22Rv1 (cell line): ENCODE measurements at regions not wholly inside any gene's neighbourhood (a gene's known extent, or its start where the extent isn't known, plus 50 kb on each side); places are given as distances from the start of the nearest gene placed in this dataset.

ENCODE experiments used
- H3K27ac ChIP-seq: fragments of 450-650 bp; 2 replicates; pipeline ENCODE4 v1.5.1; 2017
- ZFX ChIP-seq: fragments of 450-650 bp; IDR thresholded peaks from 2 replicates; pipeline ENCODE4 v1.6.1; 2017; ENCODE audit warnings: antibody characterized with exemption, borderline replicate concordance
- TF ChIP-seq, protein P1 (sequence below): fragments of 450-650 bp; IDR thresholded peaks from 2 replicates; pipeline ENCODE4 v1.5.1; 2017; ENCODE audit warnings: mild to moderate bottlenecking

- no peak overlapping the region for H3K27ac ChIP-seq
- TF ChIP-seq, protein P1, sequence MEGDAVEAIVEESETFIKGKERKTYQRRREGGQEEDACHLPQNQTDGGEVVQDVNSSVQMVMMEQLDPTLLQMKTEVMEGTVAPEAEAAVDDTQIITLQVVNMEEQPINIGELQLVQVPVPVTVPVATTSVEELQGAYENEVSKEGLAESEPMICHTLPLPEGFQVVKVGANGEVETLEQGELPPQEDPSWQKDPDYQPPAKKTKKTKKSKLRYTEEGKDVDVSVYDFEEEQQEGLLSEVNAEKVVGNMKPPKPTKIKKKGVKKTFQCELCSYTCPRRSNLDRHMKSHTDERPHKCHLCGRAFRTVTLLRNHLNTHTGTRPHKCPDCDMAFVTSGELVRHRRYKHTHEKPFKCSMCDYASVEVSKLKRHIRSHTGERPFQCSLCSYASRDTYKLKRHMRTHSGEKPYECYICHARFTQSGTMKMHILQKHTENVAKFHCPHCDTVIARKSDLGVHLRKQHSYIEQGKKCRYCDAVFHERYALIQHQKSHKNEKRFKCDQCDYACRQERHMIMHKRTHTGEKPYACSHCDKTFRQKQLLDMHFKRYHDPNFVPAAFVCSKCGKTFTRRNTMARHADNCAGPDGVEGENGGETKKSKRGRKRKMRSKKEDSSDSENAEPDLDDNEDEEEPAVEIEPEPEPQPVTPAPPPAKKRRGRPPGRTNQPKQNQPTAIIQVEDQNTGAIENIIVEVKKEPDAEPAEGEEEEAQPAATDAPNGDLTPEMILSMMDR = no peak
- no peak for TF ChIP-seq ZFX
Observed at GRCh38 chr3:3589715-3590130, 209.5 kb upstream of the LRRN1 start.

GRCh38 chr3:3587647-3587972 lies 211.6 kb upstream of the LRRN1 start:
- H3K27ac ChIP-seq = no peak overlapping the region

GRCh38 chr3:3586843-3587646 lies 212.2 kb upstream of the LRRN1 start:
- TF ChIP-seq, protein P1 = no peak
- TF ChIP-seq ZFX = no peak
- H3K27ac ChIP-seq = no peak overlapping the region

More at GRCh38 chr3:3587647-3587972, 211.6 kb upstream of the LRRN1 start:
- TF ChIP-seq, protein P1 = no peak
- no peak for TF ChIP-seq ZFX

DNA sequence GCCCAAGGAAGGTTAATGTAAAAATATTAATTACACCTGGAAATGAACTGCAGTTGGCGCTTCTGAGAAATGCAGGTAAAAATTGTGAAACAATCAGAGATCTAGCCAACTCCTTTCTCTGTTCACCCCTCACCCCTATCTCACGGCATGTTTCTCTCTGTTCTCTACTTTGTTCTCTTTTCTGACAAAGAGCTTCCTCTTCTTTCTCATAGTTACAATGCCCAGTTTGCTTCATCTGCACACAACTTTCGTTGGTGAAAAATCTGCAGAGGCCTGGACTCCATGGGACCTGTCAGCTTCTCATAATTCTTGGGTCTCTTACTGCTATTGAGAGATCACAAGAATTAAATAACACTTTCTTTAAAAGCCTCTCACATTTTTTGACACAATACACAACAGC lies 212.9 kb upstream of the LRRN1 start:
- H3K27ac ChIP-seq = no peak overlapping the region
- TF ChIP-seq, protein P1 = no peak
- no peak for TF ChIP-seq ZFX

DNA sequence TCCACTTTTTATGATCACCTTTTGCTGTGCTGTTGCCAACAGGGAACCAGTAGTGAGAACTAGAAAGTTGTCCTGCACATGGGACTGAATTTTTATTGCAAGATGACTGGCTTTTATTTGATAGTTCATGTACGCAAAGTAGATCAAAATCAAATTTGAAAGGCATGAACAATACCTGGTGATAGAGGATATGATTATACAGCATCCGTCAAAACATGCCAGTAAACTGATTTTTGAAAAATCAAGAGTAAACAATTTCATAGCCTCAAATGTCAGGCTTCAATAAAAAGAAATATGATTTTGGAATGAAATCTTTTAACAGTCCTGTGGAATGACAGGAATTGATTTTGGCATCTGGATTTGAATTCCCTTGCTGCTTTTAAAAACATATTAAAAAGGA lies 219.6 kb upstream of the LRRN1 start:
- TF ChIP-seq, protein P1 = no peak
- no peak overlapping the region for H3K27ac ChIP-seq

DNA sequence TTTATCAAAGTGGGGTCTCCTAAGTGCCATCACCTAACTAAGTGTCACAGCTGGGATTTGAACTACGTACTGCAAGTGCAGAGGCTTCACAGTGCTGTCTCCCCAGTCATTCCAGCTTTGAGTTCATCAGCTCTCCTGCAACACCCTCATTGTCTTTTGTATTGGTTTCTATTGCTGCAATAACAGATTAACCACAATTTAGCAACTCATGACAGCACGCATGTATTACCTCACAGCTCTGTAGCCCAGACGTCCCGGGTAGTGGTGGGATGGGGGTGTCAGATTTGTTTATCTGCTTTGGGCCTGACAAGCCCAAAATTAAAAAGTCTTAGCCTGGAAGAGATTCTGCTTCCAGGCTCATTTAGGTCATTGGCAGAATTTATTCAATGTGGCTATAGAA lies 220.5 kb upstream of the LRRN1 start:
- no peak for TF ChIP-seq ZFX
- TF ChIP-seq, protein P1 = no peak
- H3K27ac ChIP-seq = no peak overlapping the region

DNA sequence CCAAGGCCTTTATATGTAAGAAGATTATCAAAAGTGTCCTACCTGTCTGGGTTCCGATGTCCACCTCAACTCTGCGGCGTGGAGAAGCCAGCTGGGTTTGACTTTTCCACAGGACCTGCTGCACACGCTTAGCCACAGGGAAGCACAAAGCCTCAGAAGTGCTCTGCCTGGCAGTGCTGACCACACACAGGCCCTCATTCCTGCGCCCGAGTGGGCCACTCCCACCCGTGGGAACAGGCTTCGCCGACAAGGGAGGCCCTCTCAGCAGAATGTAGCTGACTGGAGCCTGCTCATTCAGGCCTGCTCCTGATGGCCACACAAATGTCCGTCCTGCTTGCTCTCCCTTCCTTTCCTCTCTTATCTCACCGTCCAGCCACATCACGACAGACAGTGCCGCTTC lies 221.4 kb upstream of the LRRN1 start:
- TF ChIP-seq ZFX = no peak
- TF ChIP-seq, protein P1 = no peak
- H3K27ac ChIP-seq = no peak overlapping the region
